Activated CD4-positive, alpha-beta T cell treated with anti-CD3 and anti-CD28 coated beads, Interleukin-2, Interleukin-4, amounts not matched to agents 100 ng/mL and 50 ng/mL, durations not matched to agents 16 hours and 8 hours (primary cell): ENCODE measurements at regions not wholly inside any gene's neighbourhood (a gene's known extent, or its start where the extent isn't known, plus 50 kb on each side); places are given as distances from the start of the nearest gene placed in this dataset.

Experiments used
- DNase-seq: peaks from one replicate; pipeline ENCODE4 v3.0.0-alpha.2; 2020; ENCODE audit warnings: low spot score

DNA sequence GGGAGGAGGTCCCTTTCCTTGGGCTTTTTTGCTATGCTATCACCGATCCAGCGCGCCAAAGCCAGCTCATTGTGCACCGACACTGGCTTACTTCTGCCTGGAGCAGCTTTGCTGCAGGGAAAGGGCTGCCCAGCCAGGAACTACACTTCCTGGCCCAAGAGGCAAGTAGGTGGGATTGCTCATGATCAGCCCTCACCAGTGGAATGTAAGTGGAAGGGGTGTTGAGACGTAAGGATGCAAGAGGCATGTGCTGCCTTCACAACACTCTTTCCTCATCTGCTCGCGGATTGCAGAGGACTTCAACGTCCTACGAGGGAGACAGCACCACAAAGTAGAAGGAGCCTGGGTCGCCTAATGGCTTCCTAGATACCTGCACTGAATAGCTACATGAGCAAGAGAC lies 104.3 kb upstream of the FOXF1 start:
- no peak for DNase-seq

GRCh38 chr16:86408685-86409084 lies 101.6 kb upstream of the FOXF1 start:
- DNase-seq, result no peak

GRCh38 chr16:86410081-86410480 lies 100.2 kb upstream of the FOXF1 start:
- DNase-seq, result no peak

GRCh38 chr16:86410529-86410928 lies 99.8 kb upstream of the FOXF1 start:
- no peak for DNase-seq

DNA sequence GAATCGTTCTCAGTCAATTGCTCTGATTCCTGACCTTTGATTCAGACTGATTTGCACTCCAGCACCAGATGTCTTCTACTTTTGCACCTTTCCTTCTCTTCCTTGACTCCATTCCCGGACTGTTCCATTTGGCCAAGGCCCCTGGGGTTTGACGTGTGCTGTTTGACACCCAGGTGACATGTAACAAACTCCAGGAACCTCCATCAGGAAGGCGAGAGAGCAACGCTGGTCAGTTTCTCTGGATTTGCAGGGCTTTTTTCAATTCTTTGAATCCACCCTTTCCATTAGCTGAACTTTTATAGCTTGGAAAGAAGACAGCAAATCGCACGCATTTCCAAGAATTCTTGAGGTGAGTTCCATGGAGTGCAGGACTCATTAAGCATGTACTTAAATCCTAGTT lies 98.4 kb upstream of the FOXF1 start:
- DNase-seq, result no peak

DNA sequence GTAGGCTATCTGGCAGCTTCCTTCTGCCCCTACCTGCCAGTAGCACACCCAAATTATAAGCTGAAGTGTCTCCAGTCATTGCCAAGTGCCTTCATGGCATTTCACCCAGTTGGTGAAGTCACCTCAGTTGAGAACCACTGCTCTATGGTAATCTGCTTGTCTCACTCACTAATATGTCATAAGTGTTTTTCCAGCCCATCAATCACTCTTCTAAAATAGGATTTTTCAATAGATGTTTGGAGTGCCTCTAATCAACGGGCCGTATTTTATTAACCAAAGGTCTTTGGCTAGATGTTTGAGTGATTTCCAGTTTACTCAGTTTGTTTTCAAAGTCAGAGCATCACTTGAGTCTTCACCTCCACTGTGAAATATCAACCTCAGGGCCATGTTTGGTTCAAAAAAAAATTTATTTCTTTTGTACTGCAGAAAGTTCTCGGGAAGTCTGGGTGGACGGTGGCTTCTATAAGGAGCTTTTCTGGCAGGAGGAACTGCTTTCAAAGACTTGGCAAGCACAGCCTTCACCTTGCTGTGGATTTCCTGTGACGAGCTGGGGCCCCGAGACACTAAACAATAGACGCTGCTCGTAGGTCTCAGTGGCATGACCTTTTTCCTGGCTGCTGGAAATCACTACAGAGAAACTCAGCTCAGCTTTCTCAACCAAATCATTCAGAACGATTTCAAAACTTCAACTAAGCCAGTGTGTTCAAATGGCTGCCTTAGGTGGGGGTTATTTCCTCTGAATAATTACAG lies 95.2 kb upstream of the FOXF1 start:
- DNase-seq, result no peak

- DNase-seq, result no peak
Measured at GRCh38 chr16:86418981-86419380, 91.3 kb upstream of the FOXF1 start.

DNA sequence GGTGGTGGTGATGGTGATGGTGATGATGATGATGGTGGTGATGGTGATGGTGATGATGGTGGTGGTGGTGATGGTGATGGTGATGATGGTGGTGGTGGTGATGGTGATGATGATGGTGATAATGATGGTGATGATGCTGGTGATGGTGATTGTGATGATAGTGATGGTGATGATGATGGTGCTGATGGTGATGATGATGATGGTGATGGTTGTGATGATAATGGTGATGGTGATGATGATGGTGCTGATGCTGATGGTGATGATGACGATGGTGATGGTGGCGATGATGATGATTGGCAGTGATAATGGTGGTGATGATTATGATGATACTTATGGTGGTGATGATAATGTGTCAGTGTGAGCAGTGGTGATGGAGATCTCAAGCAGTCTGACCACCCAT lies 90.8 kb upstream of the FOXF1 start:
- DNase-seq, result no peak

DNA sequence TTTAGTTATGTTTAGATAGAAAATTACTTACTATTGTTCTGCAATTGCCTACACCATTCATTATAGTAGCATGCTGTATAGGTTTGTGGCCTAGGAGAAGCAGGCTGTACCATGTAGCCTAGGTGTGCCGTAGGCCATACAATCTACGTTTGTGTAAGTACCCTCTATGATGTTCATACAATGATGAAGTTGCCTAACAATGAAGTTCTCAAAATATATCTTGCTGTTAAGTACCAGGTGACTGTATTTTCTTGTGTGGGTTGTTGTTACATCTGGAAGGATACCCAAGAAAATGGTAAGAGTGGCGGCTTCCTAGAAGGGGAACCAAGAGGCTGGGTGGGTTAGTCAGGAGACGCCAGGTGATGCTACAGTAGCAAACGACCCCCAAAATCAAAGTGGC lies 88.3 kb upstream of the FOXF1 start:
- DNase-seq, result no peak

DNA sequence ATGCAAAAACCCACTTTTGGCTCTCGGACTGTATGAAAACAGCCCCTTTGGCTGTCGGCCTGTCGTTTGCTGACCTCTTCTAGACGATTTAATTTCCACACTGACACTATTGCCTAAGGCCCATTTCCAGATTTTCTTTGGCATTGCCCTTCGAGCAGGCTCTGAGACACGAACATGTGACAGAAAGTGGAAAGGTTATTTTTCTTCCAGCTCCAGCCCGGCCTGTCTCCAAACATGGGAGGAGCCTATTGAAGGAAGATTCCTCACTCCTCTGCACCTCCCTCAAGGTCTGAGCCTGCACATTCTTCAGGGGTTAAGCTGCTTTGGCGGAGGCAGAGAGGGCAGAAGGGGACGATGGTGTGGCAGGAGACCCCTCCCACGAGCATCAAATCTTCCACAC lies 85.9 kb upstream of the FOXF1 start:
- no peak for DNase-seq

GRCh38 chr16:86424985-86425384 lies 85.3 kb upstream of the FOXF1 start:
- DNase-seq, result no peak

GRCh38 chr16:86426063-86426642 lies 84.2 kb upstream of the FOXF1 start:
- DNase-seq, result no peak

- DNase-seq, result no peak
Measured at GRCh38 chr16:86427433-86427851, 82.9 kb upstream of the FOXF1 start.

GRCh38 chr16:86428729-86429517 lies 81.4 kb upstream of the FOXF1 start:
- no peak for DNase-seq

DNA sequence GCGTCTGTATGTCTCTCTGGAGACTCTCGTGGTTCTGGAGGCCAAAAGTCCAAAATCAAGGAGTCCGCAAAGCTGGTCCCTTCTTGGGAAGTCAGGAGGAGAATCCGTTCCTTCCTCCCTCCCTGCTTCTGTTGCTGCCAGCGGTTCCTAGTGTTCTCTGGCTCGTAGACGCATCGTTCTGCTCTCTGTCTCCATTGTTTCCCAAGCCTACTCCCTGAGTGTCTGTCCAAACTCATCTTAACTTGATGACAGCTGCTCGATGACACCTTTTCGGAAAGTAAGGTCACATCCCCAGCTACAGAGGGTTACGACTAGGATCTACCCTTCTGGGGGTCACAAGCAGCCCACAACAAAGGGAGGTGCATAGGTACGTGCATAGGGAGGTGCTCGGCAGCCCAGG lies 80.7 kb upstream of the FOXF1 start:
- DNase-seq, result no peak

GRCh38 chr16:86430814-86431213 lies 79.5 kb upstream of the FOXF1 start:
- DNase-seq, result no peak

- DNase-seq, result no peak
Measured at GRCh38 chr16:86431540-86431939, 78.8 kb upstream of the FOXF1 start.

DNA sequence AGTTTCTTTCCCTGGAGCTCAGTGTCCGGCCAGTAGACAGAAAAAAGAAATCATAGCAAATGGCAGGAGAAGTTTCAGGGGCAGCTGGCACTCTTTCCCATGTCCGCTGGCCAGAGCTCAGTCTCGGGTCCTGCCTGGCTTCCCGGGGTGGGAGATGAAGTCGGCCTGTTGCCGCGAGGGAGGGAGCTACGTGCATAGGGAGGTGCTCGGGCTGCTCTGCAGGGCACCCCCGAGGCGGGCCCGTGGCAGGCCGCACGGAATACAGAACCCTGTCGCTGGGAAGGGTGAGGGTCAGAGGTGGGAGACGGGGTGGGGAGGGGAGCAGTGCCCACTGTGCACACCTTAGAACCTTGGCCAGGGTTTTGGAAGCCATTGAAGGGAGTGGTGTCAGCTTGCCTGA lies 78.3 kb upstream of the FOXF1 start:
- DNase-seq, result no peak

GRCh38 chr16:86432691-86433090 lies 77.6 kb upstream of the FOXF1 start:
- no peak for DNase-seq

DNA sequence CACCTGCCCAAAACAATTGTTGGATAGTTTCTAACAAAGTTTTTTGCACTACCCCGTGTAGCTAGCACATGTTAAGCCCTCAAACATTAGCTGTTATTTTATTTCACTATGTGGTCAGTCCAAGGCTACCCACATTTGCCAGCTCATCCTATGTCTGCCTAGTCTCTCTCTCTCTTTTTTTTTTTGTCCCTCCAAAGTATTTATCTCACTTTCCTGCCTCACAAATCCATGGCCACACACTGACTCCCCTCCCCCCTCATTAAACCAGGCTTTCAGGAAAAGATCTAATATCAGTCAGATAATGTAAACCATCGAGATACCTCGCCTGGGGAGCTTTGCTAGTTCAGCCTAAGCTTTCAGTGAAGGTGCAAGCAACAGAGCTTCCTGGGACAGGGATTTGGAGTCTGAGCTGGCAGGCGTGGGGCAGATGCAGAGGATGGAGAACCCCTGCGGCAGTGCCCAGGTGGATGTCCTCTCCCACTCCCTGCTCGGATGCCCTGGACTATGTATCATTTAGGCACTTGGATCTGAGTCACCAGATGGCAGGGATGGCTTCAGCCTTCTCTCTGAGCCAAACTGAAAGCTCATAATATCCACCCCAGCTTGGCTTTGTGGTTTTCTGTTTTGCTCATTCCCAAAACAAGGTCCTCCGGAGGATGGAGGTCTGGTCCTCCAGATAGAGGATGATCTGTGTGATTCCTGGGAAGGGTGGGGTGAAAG lies 73.7 kb upstream of the FOXF1 start:
- DNase-seq, result no peak

DNA sequence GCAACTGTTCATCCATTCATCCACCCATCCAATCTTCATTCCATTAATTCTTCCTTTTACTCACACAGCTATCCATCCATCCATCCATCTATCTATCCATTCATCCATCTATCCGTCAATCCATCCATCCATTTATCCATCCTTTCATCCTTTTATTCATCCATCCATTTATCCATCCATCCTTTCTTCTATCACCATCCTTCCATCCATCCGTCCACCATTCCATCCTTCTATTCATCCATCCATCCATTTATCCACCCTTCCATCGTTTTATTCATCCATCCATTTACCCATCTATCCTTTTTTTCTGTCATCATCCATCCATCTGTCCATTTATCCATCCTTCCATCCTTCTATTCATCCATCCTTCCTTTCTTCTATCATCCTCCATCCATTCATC lies 73.0 kb upstream of the FOXF1 start:
- DNase-seq, result no peak

- no peak for DNase-seq
Measured at GRCh38 chr16:86442703-86443102, 67.6 kb upstream of the FOXF1 start.
